ENCODE measurements at regions not wholly inside any gene's neighbourhood (a gene's known extent, or its start where the extent isn't known, plus 50 kb on each side); places are given as distances from the start of the nearest gene placed in this dataset.

GRCh38 chr5:133830281-133830680 lies 138.1 kb downstream of the C5orf15 start:
- H3K36me3 ChIP-seq: no peaks in the 10 kb centered on the region
- 100% methylated on average over 2 of the region's 3 CpGs for WGBS
- H3K27me3 ChIP-seq: peaks cover 0 to 11% (median 0%) of the 10 kb centered on the region in 4 donors
- DNase-seq (ENCODE audit: extremely low spot score): no peak
- no peak overlapping the region for H3K4me3 ChIP-seq
- no peak for TF ChIP-seq EP300 (IDR thresholded peaks at IDR 0.05)
- no peak for TF ChIP-seq POLR2AphosphoS5 (IDR thresholded peaks at IDR 0.05)
- TF ChIP-seq CTCF (IDR thresholded peaks at IDR 0.05): no peak
- TF ChIP-seq POLR2A (IDR thresholded peaks at IDR 0.05; ENCODE audit: low read depth): no peak
- H3K9me3 ChIP-seq: peaks cover 0 to under 1% (median 0%) of the 10 kb centered on the region in 4 donors
- no peak overlapping the region for H3K27ac ChIP-seq (replicated peaks in 1 of 4)
- intact Hi-C loops (cut with DNase I): no loop called here
- no peaks in the 10 kb centered on the region for H3K4me1 ChIP-seq

GRCh38 chr5:133829786-133830185 lies 138.6 kb downstream of the C5orf15 start:
- Histone ChIP-seq H3K27ac (replicated peaks in 1 of 4) (no peak overlapping the region), H3K36me3 (no peaks in the 10 kb centered on the region), H3K4me3 (no peak overlapping the region), H3K9me3 (no peaks in the 10 kb centered on the region), H3K4me1 (no peaks in the 10 kb centered on the region), H3K27me3 (peaks cover 0 to 11% (median 0%) of the 10 kb centered on the region in 4 donors)
- WGBS: 83% methylated on average over 1 of the region's 3 CpGs
- DNase-seq (ENCODE audit: extremely low spot score): no peak
- intact Hi-C loops (cut with DNase I): no loop called here
- TF ChIP-seq POLR2A (IDR thresholded peaks at IDR 0.05; ENCODE audit: low read depth) (no peak), CTCF (IDR thresholded peaks at IDR 0.05) (no peak)

GRCh38 chr5:133828722-133829121 lies 139.7 kb downstream of the C5orf15 start:
- Histone ChIP-seq H3K27ac (replicated peaks in 1 of 4) (no peak overlapping the region), H3K9me3 (no peaks in the 10 kb centered on the region), H3K4me3 (no peak overlapping the region), H3K27me3 (peaks cover 0 to 11% (median 0%) of the 10 kb centered on the region in 4 donors), H3K36me3 (no peaks in the 10 kb centered on the region), H3K4me1 (no peaks in the 10 kb centered on the region)
- TF ChIP-seq CTCF (IDR thresholded peaks at IDR 0.05): no peak
- TF ChIP-seq EP300 (IDR thresholded peaks at IDR 0.05): no peak
- no peak for TF ChIP-seq POLR2A (IDR thresholded peaks at IDR 0.05; ENCODE audit: low read depth)
- TF ChIP-seq POLR2AphosphoS5 (IDR thresholded peaks at IDR 0.05): no peak
- intact Hi-C loops (cut with DNase I): no loop called here
- 79% methylated on average over 4 of the region's 7 CpGs for whole genome bisulfite sequencing
- DNase-seq (ENCODE audit: extremely low spot score): no peak

GRCh38 chr5:133827830-133828229 lies 140.6 kb downstream of the C5orf15 start:
- no peak for TF ChIP-seq EP300 (IDR thresholded peaks at IDR 0.05)
- no peak for TF ChIP-seq CTCF (IDR thresholded peaks at IDR 0.05)
- no peak for TF ChIP-seq POLR2AphosphoS5 (IDR thresholded peaks at IDR 0.05)
- TF ChIP-seq POLR2A (IDR thresholded peaks at IDR 0.05; ENCODE audit: low read depth): no peak
- Histone ChIP-seq H3K4me1 (no peaks in the 10 kb centered on the region), H3K36me3 (no peaks in the 10 kb centered on the region), H3K27me3 (peaks cover 0 to 11% (median 0%) of the 10 kb centered on the region in 4 donors), H3K27ac (replicated peaks in 1 of 4) (no peak overlapping the region), H3K4me3 (no peak overlapping the region), H3K9me3 (no peaks in the 10 kb centered on the region)
- intact Hi-C loops (cut with DNase I): no loop called here
- 78% methylated on average over 2 of the region's 5 CpGs for WGBS
- no peak for DNase-seq (ENCODE audit: extremely low spot score)

- Histone ChIP-seq H3K27me3 (peaks cover 0 to 11% (median 0%) of the 10 kb centered on the region in 4 donors), H3K4me3 (no peak overlapping the region), H3K27ac (replicated peaks in 1 of 4) (no peak overlapping the region), H3K4me1 (no peaks in the 10 kb centered on the region), H3K36me3 (no peaks in the 10 kb centered on the region), H3K9me3 (no peaks in the 10 kb centered on the region)
- intact Hi-C loops (cut with DNase I): no loop called here
- no peak for DNase-seq (ENCODE audit: extremely low spot score)
- no peak for TF ChIP-seq POLR2A (IDR thresholded peaks at IDR 0.05; ENCODE audit: low read depth)
- no peak for TF ChIP-seq POLR2AphosphoS5 (IDR thresholded peaks at IDR 0.05)
- TF ChIP-seq CTCF (IDR thresholded peaks at IDR 0.05): no peak
- no peak for TF ChIP-seq EP300 (IDR thresholded peaks at IDR 0.05)
- WGBS: 89% methylated on average over 11 of the region's 11 CpGs
These were observed 141.4 kb downstream of the C5orf15 start for GRCh38 chr5:133827011-133827410.
